Endothelial cell of umbilical vein (primary cell): ENCODE measurements at regions not wholly inside any gene's neighbourhood (a gene's known extent, or its start where the extent isn't known, plus 50 kb on each side); places are given as distances from the start of the nearest gene placed in this dataset.

Experiments
- BruUV-seq: library from RNA; stranded (reverse); fragments of 400-500 nt; replicated peaks from 2 replicates; lab custom pipeline; 2021; lab: Mats Ljungman, UMichigan
- CTCF ChIA-PET: fragments of 300-600, 350-600 bp; sonication (Branson Sonifier 250); formaldehyde crosslinking; loops from one replicate; lab custom pipeline; 2021; ENCODE audit warnings: antibody characterized with exemption, inconsistent platforms; lab: Charles Lee
- POLR2A ChIA-PET: fragments of 300-600, 350-600 bp; sonication (Branson Sonifier 250); formaldehyde crosslinking; loops from one replicate; lab custom pipeline; 2021; ENCODE audit warnings: antibody characterized with exemption, inconsistent platforms; lab: Charles Lee
- DNase-seq: peaks from one replicate; pipeline ENCODE4 v3.0.0-alpha.2; 2011; ENCODE audit warnings: low read depth, low spot score
- FAIRE-seq: peaks from 2 replicates; lab custom pipeline; 2011; peaks lifted over from hg19 to GRCh38; lab: Jason Lieb, UNC
- H2AFZ ChIP-seq: 2 replicates; pipeline ENCODE4 v1.6.0; 2012; ENCODE audit warnings: low read depth, low read length, control low read depth, inconsistent platforms
- H3K27ac ChIP-seq: 2 replicates; pipeline ENCODE4 v1.5.1; 2011; ENCODE audit warnings: low read depth, mild to moderate bottlenecking, control low read depth, low read length, moderate library complexity; ENCODE audit not compliant: insufficient read depth
- H3K27me3 ChIP-seq, 2 experiments: 2 replicates each; pipeline versions ENCODE4 v1.6.0 to v1.6.1; 2011; ENCODE audit warnings: low read length in 2 of 2, mixed read lengths in 1 of 2; ENCODE audit not compliant: control insufficient read depth in 2 of 2, insufficient read depth in 2 of 2
- H3K36me3 ChIP-seq, 2 experiments: 2 replicates in 1 of 2; 3 replicates in 1 of 2; pipeline ENCODE4 v1.5.1; 2011; ENCODE audit warnings: low read length in 2 of 2, mild to moderate bottlenecking in 1 of 2, moderate library complexity in 1 of 2; ENCODE audit not compliant: control insufficient read depth in 2 of 2, insufficient read depth in 2 of 2; ENCODE audit errors: extremely low read depth in 1 of 2
- H3K4me1 ChIP-seq: 3 replicates; pipeline ENCODE4 v1.5.1; 2011; ENCODE audit warnings: mild to moderate bottlenecking, low read length; ENCODE audit not compliant: control insufficient read depth, insufficient read depth; ENCODE audit errors: extremely low read depth
- H3K4me2 ChIP-seq: 2 replicates; pipeline ENCODE4 v1.6.1; 2011; ENCODE audit warnings: low read length, control low read depth, mixed read lengths; ENCODE audit not compliant: insufficient read depth
- H3K4me3 ChIP-seq, 3 experiments: fragments of 200-600 bp in 1 of 3; sonication (generic), shearing (Covaris generic) in 1 of 3; replicated peaks in 1 of 3; 2 replicates each; pipeline ENCODE4 v1.5.1; 2011 to 2016; ENCODE audit warnings: control low read depth in 3 of 3, low read length in 3 of 3, mild to moderate bottlenecking in 2 of 3, inconsistent platforms in 1 of 3, low read depth in 1 of 3, moderate library complexity in 1 of 3; ENCODE audit not compliant: insufficient read depth in 1 of 3
- H3K79me2 ChIP-seq: 2 replicates; pipeline ENCODE4 v1.6.0; 2012; ENCODE audit warnings: low read length, inconsistent platforms; ENCODE audit not compliant: control insufficient read depth, insufficient read depth
- H3K9ac ChIP-seq: replicated peaks from 2 replicates; pipeline ENCODE3; 2011; ENCODE audit warnings: low read length, control low read depth; ENCODE audit not compliant: insufficient read depth; ENCODE audit errors: extremely low read depth
- H3K9me1 ChIP-seq: replicated peaks from 3 replicates; pipeline ENCODE4 v1.6.0; 2011; ENCODE audit warnings: mild to moderate bottlenecking, low read length; ENCODE audit not compliant: control insufficient read depth, insufficient read depth; ENCODE audit errors: extremely low read depth
- H3K9me3 ChIP-seq: replicated peaks from 2 replicates; pipeline ENCODE4 v1.5.1; 2012; ENCODE audit warnings: low read length, inconsistent platforms; ENCODE audit not compliant: control insufficient read depth, insufficient read depth
- H4K20me1 ChIP-seq: replicated peaks from 2 replicates; pipeline ENCODE3; 2011; ENCODE audit warnings: mild to moderate bottlenecking, low read length; ENCODE audit not compliant: control insufficient read depth, insufficient read depth; ENCODE audit errors: extremely low read depth
- CTCF ChIP-seq, 2 donors: IDR thresholded peaks; 1 replicate in 1 of 2; 2 replicates in 1 of 2; pipeline ENCODE4 v1.5.1; 2011; ENCODE audit warnings: low read length in 2 of 2, mild to moderate bottlenecking in 2 of 2, moderate library complexity in 2 of 2, control low read depth in 1 of 2, inconsistent platforms in 1 of 2, low read depth in 1 of 2; ENCODE audit not compliant: insufficient read depth in 1 of 2; ENCODE audit errors: extremely low read depth in 1 of 2
- EZH2 ChIP-seq: IDR thresholded peaks from 2 replicates; pipeline ENCODE4 v1.6.1; 2012; ENCODE audit warnings: borderline replicate concordance, low read depth, mild to moderate bottlenecking, moderate library complexity, low read length, inconsistent platforms; ENCODE audit not compliant: severe bottlenecking
- FOS ChIP-seq: IDR thresholded peaks from 2 replicates; pipeline ENCODE4 v1.6.1; 2011; ENCODE audit warnings: mild to moderate bottlenecking, low read length, moderate library complexity, borderline replicate concordance; ENCODE audit not compliant: insufficient read depth
- GATA2 ChIP-seq: IDR thresholded peaks from 2 replicates; pipeline ENCODE4 v1.7.0; 2011; ENCODE audit warnings: low read depth, mild to moderate bottlenecking, moderate library complexity, mixed read lengths, low read length; ENCODE audit not compliant: insufficient read length, insufficient read depth
- JUN ChIP-seq: IDR thresholded peaks from 2 replicates; pipeline ENCODE4 v1.6.1; 2011; ENCODE audit warnings: borderline replicate concordance, low read depth; ENCODE audit not compliant: insufficient read length, insufficient read depth
- MAX ChIP-seq: IDR thresholded peaks from 2 replicates; pipeline ENCODE4 v1.6.1; 2011; ENCODE audit not compliant: insufficient read depth, insufficient read length
- MYC ChIP-seq: IDR thresholded peaks from one replicate; pipeline ENCODE4 v1.6.1; 2011; ENCODE audit warnings: mild to moderate bottlenecking, low read depth, low read length
- POLR2A ChIP-seq: IDR thresholded peaks from 2 replicates; pipeline ENCODE4 v1.6.1; 2012; ENCODE audit warnings: low read depth, mild to moderate bottlenecking, control low read depth, low read length
- POLR2AphosphoS5 ChIP-seq: IDR thresholded peaks from 2 replicates; pipeline ENCODE4 v1.6.1; 2012; ENCODE audit warnings: low read depth, mild to moderate bottlenecking, control low read depth, low read length, moderate library complexity; ENCODE audit not compliant: insufficient read depth
- dilution Hi-C: fragments of 300-500 bp; cut with MboI; formaldehyde crosslinking; loops from one replicate; pipeline ENCODE4 v1.15.0; 2019; ENCODE audit warnings: low sequenced_read_pairs; ENCODE audit not compliant: extremely low pct_ligation_motif_present
- intact Hi-C: fragments of 100-400 bp; cut with micrococcal nuclease; formaldehyde crosslinking; loops from one replicate; pipeline ENCODE4 v1.10.0; 2022

- Histone ChIP-seq H3K27ac (peak overlapping the region; percentile 79), H3K36me3 (no peaks in the 10 kb centered on the region), H3K4me1 (peaks cover 51% of the 10 kb centered on the region), H3K4me3 (no peak overlapping the region), H3K9me1 (no peaks in the 10 kb centered on the region), H4K20me1 (no peaks in the 10 kb centered on the region), H3K27me3 (no peaks in the 10 kb centered on the region), H3K9me3 (no peaks in the 10 kb centered on the region), H2AFZ (peak overlapping the region; percentile 62), H3K4me2 (no peak overlapping the region), H3K79me2 (no peaks in the 10 kb centered on the region), H3K9ac (peak overlapping the region; percentile 32)
- intact Hi-C loops (loop anchor here (2.0 to 5.0 kb wide), 3 partner anchors 57 to 178 kb away; no protein-coding TSS in a partner anchor), dilution Hi-C loops (no loop called here)
- ChIA-PET CTCF (interaction anchor here (0.6 to 1.7 kb wide), 9 partner anchors 7 to 131 kb away, joined by 3 to 12 read pairs (median 3); no protein-coding TSS in a partner anchor), POLR2A (no interaction called here)
- TF ChIP-seq GATA2 (no peak), POLR2A (no peak), EZH2 (no peak), CTCF (IDR thresholded peaks at IDR 0.05; ENCODE audit: extremely low read depth in 1 of 2, insufficient read depth in 1 of 2, low read depth in 1 of 2, low read length in 2 of 2) (no peak), JUN (peak; percentile 69), MAX (no peak), POLR2AphosphoS5 (peak; percentile 51), FOS (peak; percentile 90), MYC (peak; percentile 28)
- BruUV-seq, result no TSS peak
- FAIRE-seq (peak; percentile 96), DNase-seq (peak; percentile 95)
These were observed 128.5 kb upstream of the SALL4 start for GRCh38 chr20:51930775-51931174.
